Skeletal muscle satellite cell (primary cell): ENCODE measurements at regions not wholly inside any gene's neighbourhood (a gene's known extent, or its start where the extent isn't known, plus 50 kb on each side); places are given as distances from the start of the nearest gene placed in this dataset.

Experiments used
- H3K27me3 ChIP-seq: 2 replicates; pipeline ENCODE4 v1.7.0; 2013; ENCODE audit warnings: low read length; ENCODE audit not compliant: control insufficient read depth, insufficient read depth
- H3K36me3 ChIP-seq: 2 replicates; pipeline ENCODE4 v1.7.0; 2013; ENCODE audit warnings: mild to moderate bottlenecking, control low read depth, low read length; ENCODE audit not compliant: insufficient read depth
- H3K4me1 ChIP-seq: 2 replicates; pipeline ENCODE4 v1.7.0; 2013; ENCODE audit warnings: low read length; ENCODE audit not compliant: control insufficient read depth, insufficient read depth
- H3K4me2 ChIP-seq: 2 replicates; pipeline ENCODE4 v1.7.0; 2013; ENCODE audit warnings: mild to moderate bottlenecking, low read length
- H3K4me3 ChIP-seq: 2 replicates; pipeline ENCODE4 v1.7.0; 2013; ENCODE audit warnings: low read length
- H3K9ac ChIP-seq: 2 replicates; pipeline ENCODE4 v1.7.0; 2013; ENCODE audit warnings: mild to moderate bottlenecking, low read depth, low read length, moderate library complexity
- H3K9me3 ChIP-seq: replicated peaks from 2 replicates; pipeline ENCODE4 v1.7.0; 2013; ENCODE audit warnings: mild to moderate bottlenecking, control low read depth, low read length

- Histone ChIP-seq H3K36me3 (no peaks in the 10 kb centered on the region), H3K4me1 (no peaks in the 10 kb centered on the region), H3K9me3 (no peaks in the 10 kb centered on the region), H3K9ac (no peak overlapping the region), H3K4me3 (no peak overlapping the region), H3K27me3 (peaks cover 64% of the 10 kb centered on the region), H3K4me2 (no peak overlapping the region)
These were observed 123.7 kb upstream of the NFIB start for GRCh38 chr9:14437354-14438231.

- H3K36me3 ChIP-seq = no peaks in the 10 kb centered on the region
- no peaks in the 10 kb centered on the region for H3K9me3 ChIP-seq
- no peak overlapping the region for H3K4me3 ChIP-seq
- no peak overlapping the region for H3K4me2 ChIP-seq
- peaks cover 82% of the 10 kb centered on the region for H3K27me3 ChIP-seq
- H3K9ac ChIP-seq = no peak overlapping the region
- H3K4me1 ChIP-seq = no peaks in the 10 kb centered on the region
These were observed 121.9 kb upstream of the NFIB start for GRCh38 chr9:14435871-14436270.

GRCh38 chr9:14434971-14435718 is 121.2 kb upstream of the NFIB start:
- Histone ChIP-seq H3K27me3 (peaks cover 79% of the 10 kb centered on the region), H3K36me3 (no peaks in the 10 kb centered on the region), H3K4me3 (no peak overlapping the region), H3K4me1 (no peaks in the 10 kb centered on the region), H3K9ac (no peak overlapping the region), H3K9me3 (no peaks in the 10 kb centered on the region), H3K4me2 (no peak overlapping the region)

- Histone ChIP-seq H3K4me3 (no peak overlapping the region), H3K9me3 (no peaks in the 10 kb centered on the region), H3K4me2 (no peak overlapping the region), H3K4me1 (no peaks in the 10 kb centered on the region), H3K27me3 (peaks cover 76% of the 10 kb centered on the region), H3K36me3 (no peaks in the 10 kb centered on the region), H3K9ac (no peak overlapping the region)
These were observed 120.2 kb upstream of the NFIB start for GRCh38 chr9:14434158-14434504.

DNA sequence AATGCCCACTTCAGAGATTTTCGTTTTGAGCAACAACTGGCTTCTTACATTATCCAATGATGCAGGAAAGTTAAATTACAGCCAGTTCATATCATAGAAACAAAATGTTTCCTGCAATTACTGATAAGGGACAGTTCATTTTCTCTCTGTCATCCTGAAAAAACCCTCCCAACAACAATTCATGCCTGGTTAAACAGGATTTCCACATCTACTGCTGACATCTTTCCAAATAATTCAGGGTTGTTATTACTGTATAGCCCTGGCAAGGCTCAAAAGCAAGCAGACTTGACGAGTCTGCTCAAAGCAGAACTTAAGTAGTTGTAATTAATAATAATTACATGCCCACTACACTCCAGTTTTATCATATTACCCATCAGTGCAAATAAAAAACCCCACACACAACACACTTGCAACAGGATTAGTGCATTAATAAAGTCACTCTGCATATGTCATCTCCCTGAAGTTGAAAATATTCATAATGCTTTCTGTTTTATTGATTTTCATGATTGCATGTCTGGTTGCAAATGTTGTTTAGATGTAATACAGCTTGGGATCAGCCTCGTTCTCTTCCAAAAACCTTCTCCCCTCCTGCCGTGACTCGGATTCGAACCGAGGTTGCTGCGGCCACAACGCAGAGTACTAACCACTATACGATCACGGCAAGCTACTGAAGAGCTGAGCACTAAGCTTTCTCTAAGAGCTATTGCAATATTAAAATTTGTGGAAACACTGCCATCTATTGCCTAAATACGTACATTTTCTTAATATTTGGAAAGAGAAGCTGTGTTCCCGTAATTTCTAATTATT is 119.6 kb upstream of the NFIB start:
- H3K9ac ChIP-seq = no peak overlapping the region
- no peaks in the 10 kb centered on the region for H3K9me3 ChIP-seq
- peak overlapping the region; percentile 32 for H3K4me2 ChIP-seq
- H3K4me3 ChIP-seq = no peak overlapping the region
- H3K4me1 ChIP-seq = no peaks in the 10 kb centered on the region
- H3K36me3 ChIP-seq = no peaks in the 10 kb centered on the region
- peaks cover 78% of the 10 kb centered on the region for H3K27me3 ChIP-seq

DNA sequence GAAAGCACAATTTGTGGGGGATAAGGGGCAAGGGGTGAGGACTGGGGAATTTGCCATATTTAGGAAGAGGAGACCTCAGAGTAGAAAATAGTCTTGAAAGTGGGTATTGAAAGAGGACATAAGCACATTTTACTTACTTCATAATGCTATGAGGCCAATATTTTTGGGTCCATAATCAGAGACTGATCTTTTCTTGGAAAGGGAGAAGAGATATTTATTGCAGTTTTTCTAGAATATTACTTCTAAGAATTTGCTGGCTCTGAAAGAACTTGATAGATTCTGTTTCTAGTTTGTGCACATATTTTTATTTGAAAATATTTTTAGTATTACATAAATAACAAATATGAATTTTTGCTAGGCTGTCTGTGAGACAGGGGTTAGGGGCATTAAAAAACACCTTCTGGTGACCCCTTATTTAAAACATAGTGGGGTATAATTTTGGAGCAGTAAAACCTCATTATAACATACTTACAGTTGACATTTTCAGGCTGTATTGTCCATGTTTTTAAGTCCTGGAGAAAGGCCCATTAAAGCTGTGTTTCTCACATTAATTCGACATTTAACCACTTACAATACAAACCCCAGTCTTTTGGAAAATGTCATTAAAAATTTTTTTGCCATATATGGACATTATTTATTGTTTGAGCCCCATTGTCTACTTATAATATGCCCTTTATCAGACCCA is 118.9 kb upstream of the NFIB start:
- Histone ChIP-seq H3K36me3 (no peaks in the 10 kb centered on the region), H3K4me1 (no peaks in the 10 kb centered on the region), H3K9ac (no peak overlapping the region), H3K4me3 (no peak overlapping the region), H3K27me3 (peaks cover 80% of the 10 kb centered on the region), H3K9me3 (no peaks in the 10 kb centered on the region), H3K4me2 (no peak overlapping the region)

DNA sequence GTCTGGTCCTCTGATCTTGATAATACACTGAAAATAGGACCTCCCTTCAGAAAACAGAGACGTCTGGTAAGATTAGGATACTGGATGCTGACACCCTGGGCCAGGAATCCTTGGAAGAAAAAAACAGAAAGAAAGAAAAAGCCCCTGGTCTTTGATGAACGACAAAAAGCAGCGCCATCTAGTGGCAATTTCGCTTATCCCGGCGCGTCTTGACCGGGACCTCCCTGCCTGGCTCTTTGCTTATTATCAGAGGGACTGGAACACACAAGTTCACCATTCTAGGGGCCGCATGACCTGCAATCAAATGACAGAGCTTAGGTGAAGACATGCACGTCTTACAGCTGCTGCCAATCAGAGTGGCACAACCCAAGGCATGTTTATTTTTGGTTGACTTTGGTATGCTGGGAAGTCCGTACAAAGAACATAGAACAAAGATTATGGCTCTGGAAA is 114.9 kb upstream of the NFIB start:
- Histone ChIP-seq H3K36me3 (no peaks in the 10 kb centered on the region), H3K9ac (no peak overlapping the region), H3K9me3 (no peaks in the 10 kb centered on the region), H3K4me3 (no peak overlapping the region), H3K4me1 (peaks cover 6% of the 10 kb centered on the region), H3K27me3 (peaks cover 79% of the 10 kb centered on the region), H3K4me2 (no peak overlapping the region)

DNA sequence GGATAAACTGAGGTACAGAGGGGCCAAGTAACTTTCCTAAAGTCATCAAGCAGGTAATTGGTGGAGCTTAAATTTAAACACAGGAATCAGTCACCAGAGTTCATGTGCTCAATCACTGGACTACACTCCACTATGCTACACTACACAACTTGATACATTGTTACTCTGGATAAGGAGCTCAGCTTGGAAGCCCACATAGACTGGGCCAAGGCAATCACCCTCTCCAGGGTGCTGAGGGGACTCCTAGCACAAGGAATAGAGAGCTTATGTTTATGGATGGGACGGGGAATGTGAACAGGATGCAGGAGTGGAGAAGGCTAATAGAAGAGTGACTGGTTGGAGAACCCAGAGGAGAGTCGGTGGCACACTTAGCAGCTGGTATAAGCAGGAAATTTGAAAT is 113.5 kb upstream of the NFIB start:
- Histone ChIP-seq H3K4me1 (peaks cover 14% of the 10 kb centered on the region), H3K9me3 (no peaks in the 10 kb centered on the region), H3K9ac (no peak overlapping the region), H3K4me3 (no peak overlapping the region), H3K4me2 (no peak overlapping the region), H3K27me3 (peaks cover 83% of the 10 kb centered on the region), H3K36me3 (no peaks in the 10 kb centered on the region)

GRCh38 chr9:14424983-14425382 is 111.0 kb upstream of the NFIB start:
- Histone ChIP-seq H3K36me3 (no peaks in the 10 kb centered on the region), H3K9ac (no peak overlapping the region), H3K9me3 (no peaks in the 10 kb centered on the region), H3K4me2 (no peak overlapping the region), H3K27me3 (peaks cover 88% of the 10 kb centered on the region), H3K4me1 (peaks cover 14% of the 10 kb centered on the region), H3K4me3 (no peak overlapping the region)

DNA sequence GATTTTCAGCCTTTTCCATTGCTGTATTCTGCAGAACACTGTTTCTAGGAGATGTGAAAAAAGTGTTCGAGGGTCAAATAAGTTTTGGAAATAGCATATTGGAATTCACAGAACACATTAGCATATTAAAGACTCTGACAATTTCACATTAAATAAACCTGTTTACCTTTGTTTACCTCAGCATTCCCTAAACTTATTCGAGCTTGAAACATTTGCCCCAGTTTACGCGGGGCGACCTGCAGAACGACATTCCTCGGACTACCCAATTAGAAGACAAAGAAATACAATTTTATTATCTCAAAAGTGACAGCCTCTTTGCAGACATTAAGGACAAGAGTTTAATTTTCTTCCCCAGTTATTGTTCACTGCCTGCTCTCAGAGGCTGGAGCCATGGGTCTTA is 110.3 kb upstream of the NFIB start:
- Histone ChIP-seq H3K27me3 (peaks cover 89% of the 10 kb centered on the region), H3K4me3 (peak overlapping the region; percentile 18), H3K9me3 (no peaks in the 10 kb centered on the region)

DNA sequence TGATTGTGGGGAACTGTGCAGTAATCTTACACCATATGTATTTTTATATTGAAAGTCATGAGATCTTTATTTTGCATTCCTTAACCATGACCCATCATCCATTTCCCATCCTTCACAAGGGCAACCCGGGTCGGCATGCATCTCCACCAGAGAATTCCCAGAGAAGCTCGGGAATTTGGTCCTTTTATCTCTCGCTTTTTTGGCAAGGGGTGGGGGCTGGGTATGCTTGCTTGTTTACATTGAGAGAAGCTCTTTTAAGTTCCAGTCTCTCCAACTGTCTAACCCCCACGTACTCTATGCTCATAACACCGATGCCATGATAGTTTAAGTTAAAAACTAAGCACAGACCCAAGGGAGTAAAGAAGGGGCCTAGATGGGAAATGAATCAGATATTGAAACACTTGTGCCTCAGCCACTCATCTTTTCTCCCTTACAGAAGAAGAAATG is 109.9 kb upstream of the NFIB start:
- no peaks in the 10 kb centered on the region for H3K9me3 ChIP-seq
- peaks cover 14% of the 10 kb centered on the region for H3K4me1 ChIP-seq
- peak overlapping the region; percentile 57 for H3K4me2 ChIP-seq
- no peak overlapping the region for H3K9ac ChIP-seq
- H3K4me3 ChIP-seq = peak overlapping the region; percentile 18
- H3K27me3 ChIP-seq = peaks cover 89% of the 10 kb centered on the region
- no peaks in the 10 kb centered on the region for H3K36me3 ChIP-seq

More for the DNA sequence above, 110.3 kb upstream of the NFIB start:
- no peak overlapping the region for H3K9ac ChIP-seq
- peaks cover 14% of the 10 kb centered on the region for H3K4me1 ChIP-seq
- H3K36me3 ChIP-seq = no peaks in the 10 kb centered on the region
- peak overlapping the region; percentile 57 for H3K4me2 ChIP-seq
